ENCODE measurements at regions not wholly inside any gene's neighbourhood (a gene's known extent, or its start where the extent isn't known, plus 50 kb on each side); places are given as distances from the start of the nearest gene placed in this dataset.

GRCh38 chr1:60185684-60186083 is 112.1 kb upstream of the C1orf87 start:
- H3K9me3 Mint-ChIP-seq = peaks cover 44% of the 10 kb centered on the region
- no peak for DNase-seq
- no peaks in the 10 kb centered on the region for H3K36me3 Mint-ChIP-seq (ENCODE audit: low read depth)
- H3K27ac ChIP-seq (ENCODE audit: low read depth, low read length) = no peak overlapping the region
- no peaks in the 10 kb centered on the region for H3K4me1 ChIP-seq (ENCODE audit: control insufficient read depth, insufficient read depth, low read length)
- H3K36me3 ChIP-seq (ENCODE audit: control insufficient read depth, insufficient read depth, low read length) = no peaks in the 10 kb centered on the region
- no peaks in the 10 kb centered on the region for H3K4me1 Mint-ChIP-seq
- no peak overlapping the region for H3K4me3 Mint-ChIP-seq
- TF ChIP-seq, protein P1, sequence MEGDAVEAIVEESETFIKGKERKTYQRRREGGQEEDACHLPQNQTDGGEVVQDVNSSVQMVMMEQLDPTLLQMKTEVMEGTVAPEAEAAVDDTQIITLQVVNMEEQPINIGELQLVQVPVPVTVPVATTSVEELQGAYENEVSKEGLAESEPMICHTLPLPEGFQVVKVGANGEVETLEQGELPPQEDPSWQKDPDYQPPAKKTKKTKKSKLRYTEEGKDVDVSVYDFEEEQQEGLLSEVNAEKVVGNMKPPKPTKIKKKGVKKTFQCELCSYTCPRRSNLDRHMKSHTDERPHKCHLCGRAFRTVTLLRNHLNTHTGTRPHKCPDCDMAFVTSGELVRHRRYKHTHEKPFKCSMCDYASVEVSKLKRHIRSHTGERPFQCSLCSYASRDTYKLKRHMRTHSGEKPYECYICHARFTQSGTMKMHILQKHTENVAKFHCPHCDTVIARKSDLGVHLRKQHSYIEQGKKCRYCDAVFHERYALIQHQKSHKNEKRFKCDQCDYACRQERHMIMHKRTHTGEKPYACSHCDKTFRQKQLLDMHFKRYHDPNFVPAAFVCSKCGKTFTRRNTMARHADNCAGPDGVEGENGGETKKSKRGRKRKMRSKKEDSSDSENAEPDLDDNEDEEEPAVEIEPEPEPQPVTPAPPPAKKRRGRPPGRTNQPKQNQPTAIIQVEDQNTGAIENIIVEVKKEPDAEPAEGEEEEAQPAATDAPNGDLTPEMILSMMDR (conservative IDR thresholded peaks at IDR 0.05) = no peak
- H3K27ac Mint-ChIP-seq = no peak overlapping the region
- no peaks in the 10 kb centered on the region for H3K27me3 Mint-ChIP-seq (ENCODE audit: insufficient read depth)
- WGBS, 2 experiments (ENCODE audit: insufficient coverage in 1 of 2, insufficient read length in 1 of 2) = 50% methylated on average over 1 of the region's 1 CpG; no CpG with 5 or more reads in 1 of the 2 experiments
- H3K9ac ChIP-seq (ENCODE audit: extremely low read depth, low read length, poor library complexity, severe bottlenecking) = no peak overlapping the region
- H3K27me3 ChIP-seq (ENCODE audit: control insufficient read depth, insufficient read depth, low read length, poor library complexity, severe bottlenecking) = no peaks in the 10 kb centered on the region
- H3K4me3 ChIP-seq (ENCODE audit: low read length) = no peak overlapping the region
- H3K9me3 ChIP-seq (ENCODE audit: control insufficient read depth, low read length) = peaks cover 18% of the 10 kb centered on the region

GRCh38 chr1:60184521-60184920 is 111.0 kb upstream of the C1orf87 start:
- no peaks in the 10 kb centered on the region for H3K36me3 Mint-ChIP-seq (ENCODE audit: low read depth)
- TF ChIP-seq, protein P1 (conservative IDR thresholded peaks at IDR 0.05) = no peak
- DNase-seq = no peak
- WGBS, 2 experiments (ENCODE audit: insufficient coverage in 1 of 2, insufficient read length in 1 of 2) = 94 to 100% methylated on average over 2 of the region's 2 CpGs
- no peak overlapping the region for H3K27ac ChIP-seq (ENCODE audit: low read depth, low read length)
- no peak overlapping the region for H3K4me3 ChIP-seq (ENCODE audit: low read length)
- no peak overlapping the region for H3K27ac Mint-ChIP-seq
- no peak overlapping the region for H3K9ac ChIP-seq (ENCODE audit: extremely low read depth, low read length, poor library complexity, severe bottlenecking)
- no peaks in the 10 kb centered on the region for H3K36me3 ChIP-seq (ENCODE audit: control insufficient read depth, insufficient read depth, low read length)
- no peak overlapping the region for H3K4me3 Mint-ChIP-seq
- H3K9me3 ChIP-seq (ENCODE audit: control insufficient read depth, low read length) = peaks cover 18% of the 10 kb centered on the region
- H3K4me1 Mint-ChIP-seq = no peaks in the 10 kb centered on the region
- H3K4me1 ChIP-seq (ENCODE audit: control insufficient read depth, insufficient read depth, low read length) = no peaks in the 10 kb centered on the region
- peaks cover 44% of the 10 kb centered on the region for H3K9me3 Mint-ChIP-seq
- H3K27me3 Mint-ChIP-seq (ENCODE audit: insufficient read depth) = no peaks in the 10 kb centered on the region
- H3K27me3 ChIP-seq (ENCODE audit: control insufficient read depth, insufficient read depth, low read length, poor library complexity, severe bottlenecking) = no peaks in the 10 kb centered on the region

- Histone ChIP-seq H3K4me1 (ENCODE audit: control insufficient read depth, insufficient read depth, low read length) (no peaks in the 10 kb centered on the region), H3K36me3 (ENCODE audit: control insufficient read depth, insufficient read depth, low read length) (no peaks in the 10 kb centered on the region), H3K27ac (ENCODE audit: low read depth, low read length) (no peak overlapping the region), H3K9ac (ENCODE audit: extremely low read depth, low read length, poor library complexity, severe bottlenecking) (no peak overlapping the region), H3K4me3 (ENCODE audit: low read length) (no peak overlapping the region), H3K27me3 (ENCODE audit: control insufficient read depth, insufficient read depth, low read length, poor library complexity, severe bottlenecking) (no peaks in the 10 kb centered on the region), H3K9me3 (ENCODE audit: control insufficient read depth, low read length) (peaks cover 6% of the 10 kb centered on the region)
- WGBS, 2 experiments (ENCODE audit: insufficient coverage in 1 of 2, insufficient read length in 1 of 2) = 86 to 100% methylated on average over 3 of the region's 3 CpGs
- DNase-seq = no peak
- Mint-ChIP-seq H3K27me3 (ENCODE audit: insufficient read depth) (no peaks in the 10 kb centered on the region), H3K4me1 (no peaks in the 10 kb centered on the region), H3K27ac (no peak overlapping the region), H3K36me3 (ENCODE audit: low read depth) (no peaks in the 10 kb centered on the region), H3K4me3 (no peak overlapping the region), H3K9me3 (no peaks in the 10 kb centered on the region)
- TF ChIP-seq, protein P1 (conservative IDR thresholded peaks at IDR 0.05) = no peak
These were observed 100.3 kb upstream of the C1orf87 start for GRCh38 chr1:60173729-60174505.
